CD4-positive, alpha-beta T cell treated with Interferon alpha-2 for 1 hour (primary cell): ENCODE measurements at regions not wholly inside any gene's neighbourhood (a gene's known extent, or its start where the extent isn't known, plus 50 kb on each side); places are given as distances from the start of the nearest gene placed in this dataset.
"Not testable (repeated sequence)": the region's sequence is repeated elsewhere in the genome, so short reads cannot be mapped to it uniquely, and the experiment has no call there.

Experiments
- DNase-seq, 2 donors: peaks; one replicate each; pipeline ENCODE4 v3.0.0-alpha.2; 2020 to 2022

DNA sequence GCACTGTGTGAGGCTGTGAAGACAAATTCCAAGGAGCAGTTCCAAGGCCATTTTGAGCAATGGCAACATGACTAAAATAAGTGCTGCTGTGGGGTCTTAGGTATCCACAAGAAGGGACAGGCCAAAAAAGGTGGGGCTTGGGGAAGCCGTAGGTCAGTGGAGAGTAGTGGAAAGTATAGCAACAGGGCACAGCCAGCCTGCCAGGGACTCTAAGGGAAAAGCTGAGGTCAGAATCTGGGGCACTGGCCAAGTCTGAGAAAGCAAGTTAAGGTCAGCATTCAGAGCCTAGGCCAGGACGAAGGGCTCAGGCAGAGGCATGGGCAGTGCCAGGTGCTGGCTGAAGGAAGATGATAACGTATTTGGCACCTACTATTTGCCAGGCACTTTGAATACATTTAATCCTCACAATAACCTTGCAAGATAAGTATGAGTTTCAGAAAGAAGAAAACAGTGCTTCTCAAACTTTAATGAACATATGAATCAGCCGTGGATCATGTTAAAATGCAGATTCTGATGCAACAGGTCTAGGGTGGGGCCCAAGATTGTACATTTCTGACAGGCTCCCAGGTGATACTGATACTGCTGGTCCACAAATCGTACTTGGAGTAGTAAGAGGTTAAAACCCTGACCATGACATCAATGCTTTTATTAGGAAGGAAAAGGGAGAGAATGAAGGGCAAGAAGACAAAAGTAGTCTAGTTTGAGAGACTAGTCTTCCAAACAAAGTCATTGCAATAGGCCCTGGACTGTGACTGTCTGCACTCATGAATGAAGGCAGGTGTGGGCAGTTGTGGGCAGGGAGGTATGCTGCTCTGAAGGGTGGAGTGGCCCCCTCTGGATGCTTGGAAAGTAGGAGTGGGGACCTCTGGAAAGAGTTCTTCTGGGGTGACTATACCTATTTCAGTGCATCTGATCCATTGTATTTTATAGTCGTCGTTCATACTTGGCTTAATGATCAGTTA lies 106.3 kb upstream of the ANKRD28 start:
- no peak for DNase-seq

DNA sequence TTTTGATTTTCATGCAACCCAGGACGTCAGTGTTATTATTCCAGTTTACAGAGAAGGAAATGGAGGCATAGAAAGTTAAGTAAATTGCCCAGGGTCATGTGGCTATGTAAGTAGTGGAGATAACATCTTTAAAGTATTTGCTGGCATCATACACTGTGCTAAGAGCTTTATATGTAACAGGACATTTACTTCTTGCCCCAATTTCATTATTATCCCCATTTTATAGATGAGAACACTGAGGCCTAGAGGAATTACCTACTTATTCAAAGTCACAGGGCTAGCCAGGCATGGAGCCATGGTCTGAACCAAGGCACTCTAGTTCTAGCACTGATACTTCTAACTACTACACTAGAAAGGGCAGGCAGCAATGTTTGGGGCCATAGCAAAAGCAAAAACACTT lies 107.3 kb upstream of the ANKRD28 start:
- DNase-seq = no peak

DNA sequence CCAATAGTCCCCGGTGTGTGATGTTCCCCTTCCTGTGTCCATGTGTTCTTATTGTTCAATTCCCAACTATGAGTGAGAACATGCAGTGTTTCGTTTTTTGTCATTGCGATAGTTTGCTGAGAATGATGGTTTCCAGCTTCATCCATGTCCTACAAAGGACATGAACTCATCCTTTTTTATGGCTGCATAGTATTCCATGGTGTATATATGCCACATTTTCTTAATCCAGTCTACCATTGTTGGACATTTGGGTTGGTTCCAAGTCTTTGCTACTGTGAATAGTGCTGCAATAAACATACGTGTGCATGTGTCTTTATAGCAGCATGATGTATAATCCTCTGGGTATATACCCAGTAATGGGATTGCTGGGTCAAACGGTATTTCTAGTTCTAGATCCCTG lies 109.6 kb upstream of the ANKRD28 start:
- DNase-seq = not testable (repeated sequence)

DNA sequence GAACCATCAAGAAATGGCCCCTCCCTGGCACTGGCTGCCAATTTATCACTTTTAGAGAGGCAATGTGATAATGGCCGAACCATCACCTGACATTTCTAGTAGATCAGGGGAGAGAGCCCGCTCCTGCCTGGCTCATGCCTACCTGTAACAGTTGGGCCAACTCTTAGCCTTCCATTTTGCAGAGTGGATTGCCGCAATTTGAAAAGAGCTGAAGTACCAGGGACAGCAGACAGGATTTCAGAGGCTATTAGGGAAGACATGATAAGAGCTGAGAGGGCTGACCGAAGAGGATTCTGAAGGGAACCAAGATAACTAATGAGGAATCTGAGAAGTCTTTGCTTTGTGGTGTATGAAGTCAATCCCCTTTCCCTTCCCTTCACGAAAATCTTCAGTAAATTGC lies 121.2 kb upstream of the ANKRD28 start:
- no peak for DNase-seq

DNA sequence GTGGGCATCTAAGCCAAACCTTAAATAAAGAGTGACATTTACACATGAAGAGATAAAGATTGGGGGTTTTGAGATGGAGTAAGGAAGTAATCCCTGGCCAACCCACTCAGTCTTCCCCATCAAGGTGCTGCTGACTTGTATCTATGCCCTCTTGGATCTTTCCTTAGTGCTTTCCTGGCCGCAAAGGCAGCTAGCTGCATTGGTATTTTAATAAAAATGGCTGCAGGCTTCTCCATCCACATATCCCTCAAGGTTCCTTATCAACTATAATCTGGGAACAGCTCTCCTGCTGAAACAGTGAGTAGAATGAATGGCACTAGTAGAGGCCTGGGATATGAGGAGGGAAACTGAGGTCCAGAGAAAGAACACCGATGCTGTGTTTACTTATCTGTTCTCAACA lies 122.2 kb upstream of the ANKRD28 start:
- DNase-seq = no peak

DNA sequence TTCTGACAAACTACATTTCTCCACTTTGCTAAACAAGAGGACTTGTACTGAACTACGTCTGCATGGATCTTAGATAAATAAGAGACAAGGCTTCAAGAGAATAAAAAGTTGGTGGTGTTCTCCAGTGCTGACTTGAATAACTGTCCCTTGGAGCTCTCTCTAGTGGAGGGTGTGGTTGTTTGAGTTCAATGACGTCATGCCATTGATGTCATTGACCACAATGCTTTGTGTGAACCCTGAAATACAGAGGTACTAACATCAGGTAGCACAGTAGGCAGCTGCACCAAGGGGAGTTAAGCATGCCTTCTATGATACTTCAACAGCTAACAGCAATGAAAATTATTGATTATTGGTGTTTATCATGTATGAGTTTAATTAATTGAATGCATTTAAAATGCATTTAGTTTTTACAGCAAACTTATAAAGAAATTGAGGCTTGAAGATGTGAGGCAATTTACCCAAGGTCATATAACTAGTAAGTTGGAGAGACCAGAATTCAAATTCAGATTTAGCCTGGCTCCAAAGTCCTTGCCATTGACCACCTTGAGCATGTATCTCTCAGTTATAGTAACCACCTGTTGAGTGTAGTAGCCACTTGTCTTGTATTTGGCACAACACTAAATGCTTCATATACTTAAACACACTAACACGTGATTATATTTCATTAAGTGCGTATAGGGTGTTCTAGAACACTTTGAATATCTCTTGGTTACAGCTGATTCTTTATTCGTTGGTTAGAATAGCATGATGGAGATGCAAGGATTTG lies 126.0 kb upstream of the ANKRD28 start:
- peak in 1 of 2 donors; percentile 13 for DNase-seq

DNA sequence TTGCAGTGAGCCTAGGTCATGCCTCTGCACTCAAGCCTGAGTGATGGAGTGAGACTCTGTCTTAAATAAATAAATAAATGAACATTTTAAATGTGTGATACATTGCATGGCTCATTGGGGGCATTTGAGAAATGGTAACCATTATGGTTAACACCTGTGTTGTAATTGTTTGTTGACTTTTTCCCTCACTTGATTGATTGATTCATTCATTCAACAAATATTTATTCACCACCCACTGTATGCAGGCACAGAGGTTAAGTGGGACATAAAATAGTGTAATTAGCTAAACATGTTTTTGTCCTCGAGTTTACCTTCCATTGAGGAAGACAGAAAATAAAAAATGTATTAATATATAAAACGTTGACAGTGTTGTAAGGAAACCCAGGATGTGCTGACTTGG lies 127.1 kb upstream of the ANKRD28 start:
- DNase-seq = no peak

DNA sequence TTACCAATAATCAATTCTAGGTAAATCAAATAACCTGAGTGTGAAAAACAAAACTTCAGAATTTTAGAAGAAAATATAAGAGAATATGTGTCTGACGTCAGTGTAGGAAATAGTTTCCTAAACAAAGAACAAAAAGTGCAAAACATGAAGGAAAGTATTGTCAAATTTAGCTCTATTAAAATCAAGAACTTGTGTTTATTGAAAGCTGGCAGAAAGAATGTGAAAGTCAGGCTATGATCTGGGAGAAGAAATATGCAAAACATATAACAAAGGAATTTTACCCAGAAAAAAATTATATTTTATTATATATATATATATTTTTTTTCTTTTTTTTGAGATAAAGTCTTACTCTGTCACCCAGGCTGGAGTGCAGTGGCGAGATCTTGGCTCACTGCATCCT lies 129.1 kb upstream of the ANKRD28 start:
- no peak for DNase-seq

DNA sequence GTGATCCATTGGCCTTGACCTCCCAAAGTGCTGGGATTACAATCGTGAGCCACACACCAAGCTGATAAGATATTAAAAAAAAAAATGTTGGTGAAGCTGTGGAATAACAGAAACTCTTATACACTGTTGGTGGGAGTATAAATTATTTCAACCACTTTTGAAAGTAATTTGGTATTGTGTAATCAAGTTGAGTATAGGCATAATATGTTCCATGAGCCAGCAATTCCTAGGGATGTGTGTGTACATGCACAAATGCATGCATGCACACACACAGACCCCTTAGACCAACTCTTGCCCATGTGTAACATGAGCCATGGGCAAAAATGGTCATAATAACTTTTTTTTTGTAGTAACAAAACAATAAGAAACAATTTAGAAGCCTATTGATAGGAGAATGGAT lies 130.2 kb upstream of the ANKRD28 start:
- no peak for DNase-seq

DNA sequence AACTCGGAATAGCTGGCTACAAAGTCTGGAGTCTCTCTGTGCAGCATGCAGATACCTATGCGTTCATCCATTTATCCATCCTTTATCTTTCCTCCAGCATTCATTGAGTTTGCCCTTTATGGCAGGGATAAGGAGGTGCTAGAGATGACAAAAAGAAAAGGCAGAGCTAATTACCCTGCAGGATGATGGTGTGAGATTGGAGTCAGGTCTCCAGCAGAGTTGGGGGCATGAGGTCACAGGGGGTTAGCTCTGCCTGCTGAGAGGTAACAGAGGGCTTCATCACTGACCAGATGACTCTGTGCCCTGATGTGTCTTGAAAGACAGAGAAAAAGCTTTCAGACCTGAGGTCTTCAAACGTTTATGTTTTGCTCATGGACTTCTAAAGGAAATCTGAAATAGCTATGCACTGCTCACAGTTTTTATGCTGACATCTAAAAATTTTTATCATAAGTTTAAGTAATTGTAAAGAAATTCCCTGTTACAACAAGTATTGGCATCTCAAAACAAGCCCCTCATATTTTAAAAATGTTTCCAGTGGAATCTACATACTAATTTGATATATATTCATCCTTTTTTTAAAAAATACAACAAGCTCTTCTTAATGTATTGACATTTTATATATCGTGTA lies 132.3 kb upstream of the ANKRD28 start:
- no peak for DNase-seq

DNA sequence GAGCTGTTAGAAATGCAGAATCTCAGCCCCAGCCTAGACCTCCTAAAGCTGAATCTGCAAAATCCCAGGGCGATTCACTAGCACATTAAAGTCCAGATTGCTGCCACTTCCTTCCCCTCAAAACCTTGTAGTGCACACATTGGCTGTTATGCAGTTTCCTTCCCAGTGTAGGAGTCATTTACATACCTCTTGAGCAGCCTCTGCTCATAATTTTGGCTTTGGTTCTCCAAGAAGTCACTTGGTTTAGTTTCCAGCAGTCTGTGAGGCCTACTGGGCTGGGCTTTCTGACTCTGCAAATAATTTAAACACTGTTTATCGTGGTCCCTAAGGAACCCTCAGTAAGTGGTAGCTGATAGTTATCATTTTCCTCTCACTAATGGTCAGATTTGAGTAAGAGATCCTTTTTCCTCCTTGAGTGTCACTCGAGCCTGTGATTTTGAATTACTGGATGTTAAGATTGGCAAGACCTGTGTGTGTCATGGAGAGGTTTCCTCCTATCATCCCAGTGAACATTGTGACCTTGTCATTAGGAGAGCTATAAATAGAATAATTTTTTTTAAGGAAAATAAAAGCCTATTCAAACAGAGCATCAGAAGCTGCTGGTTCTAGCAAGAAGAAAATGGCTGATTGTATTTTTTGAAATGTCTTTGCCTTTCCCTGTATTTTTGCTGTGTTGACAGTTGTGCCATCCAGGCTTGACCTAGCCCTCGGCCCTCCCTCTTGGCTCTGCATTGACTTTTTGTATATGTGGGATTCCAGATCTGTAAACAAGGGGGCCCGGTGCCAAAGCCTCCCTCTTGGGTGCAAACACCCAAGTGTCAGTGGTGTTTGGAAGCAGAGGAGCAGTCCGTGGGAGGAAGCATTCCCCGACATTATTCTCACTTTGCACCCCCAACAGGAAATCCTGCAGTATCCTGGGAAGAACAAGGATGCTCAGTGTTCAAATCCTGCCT lies 134.8 kb upstream of the ANKRD28 start:
- DNase-seq = no peak

DNA sequence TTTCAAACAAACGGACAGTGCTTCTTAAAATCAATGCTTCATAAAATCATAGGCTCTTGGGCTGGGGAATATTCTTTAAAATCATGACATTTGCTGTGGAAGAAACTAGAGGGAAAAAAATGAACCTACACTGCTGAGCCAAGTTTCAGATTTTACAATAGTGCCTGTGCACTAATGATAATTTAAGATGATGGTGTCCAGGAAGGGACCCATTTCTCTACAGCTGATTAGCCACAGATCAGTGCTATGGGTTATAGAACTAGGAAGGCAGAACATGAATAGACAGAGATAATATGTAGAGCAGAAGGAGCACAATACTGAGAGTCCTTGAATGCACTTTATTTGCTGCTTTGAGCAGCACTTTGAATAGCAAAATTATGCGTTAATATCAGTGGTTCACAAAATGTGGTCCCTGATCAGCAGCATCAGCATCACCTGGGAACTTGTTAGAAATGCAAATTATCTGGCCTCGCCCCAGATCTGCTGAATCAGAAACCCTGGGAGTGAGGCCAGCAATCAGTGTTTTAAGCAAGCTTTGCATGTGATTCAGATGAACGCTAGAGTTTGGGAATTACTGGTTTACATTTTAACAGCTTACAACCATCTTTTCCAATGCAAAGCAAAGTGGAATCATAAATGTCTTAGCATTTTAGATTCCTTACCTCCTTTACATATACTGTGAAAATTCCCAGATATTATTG lies 135.8 kb upstream of the ANKRD28 start:
- no peak for DNase-seq

DNA sequence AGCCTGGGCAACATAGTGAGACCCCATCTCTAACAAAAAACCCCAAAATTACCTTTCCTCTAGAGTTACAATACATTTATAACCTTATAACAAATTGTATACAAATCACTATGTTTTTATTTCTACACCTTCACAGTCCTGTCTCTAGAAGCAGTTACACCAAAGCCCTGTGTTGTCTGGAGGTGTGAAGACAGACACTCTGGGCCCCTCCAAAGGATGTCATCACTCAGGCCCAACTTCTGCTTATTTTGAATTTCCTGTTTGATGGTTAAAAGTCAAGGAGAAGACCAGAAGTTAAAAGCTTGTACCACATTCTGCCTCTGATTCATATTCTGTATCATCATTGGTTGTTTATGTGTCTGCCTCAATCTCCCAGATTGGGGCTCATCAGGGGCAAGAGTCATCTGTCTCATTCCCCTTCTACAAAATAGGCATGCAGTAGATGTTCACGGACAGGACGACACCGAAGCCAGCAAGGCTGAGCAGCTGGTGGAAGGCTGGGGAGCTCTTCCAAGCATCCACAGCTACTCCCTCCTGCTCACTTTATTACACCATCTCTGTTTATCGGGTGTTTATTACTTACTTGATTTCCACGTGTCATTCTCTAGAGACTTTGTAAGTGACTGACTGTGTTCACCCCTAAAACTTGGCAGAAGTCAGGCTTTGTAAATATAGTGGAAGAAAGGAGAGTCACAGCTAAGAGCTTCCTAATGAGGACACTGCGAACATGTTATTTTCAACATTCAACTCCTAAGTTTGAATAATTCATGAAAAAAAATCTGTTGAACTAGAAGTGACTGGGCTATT lies 136.8 kb upstream of the ANKRD28 start:
- no peak for DNase-seq

DNA sequence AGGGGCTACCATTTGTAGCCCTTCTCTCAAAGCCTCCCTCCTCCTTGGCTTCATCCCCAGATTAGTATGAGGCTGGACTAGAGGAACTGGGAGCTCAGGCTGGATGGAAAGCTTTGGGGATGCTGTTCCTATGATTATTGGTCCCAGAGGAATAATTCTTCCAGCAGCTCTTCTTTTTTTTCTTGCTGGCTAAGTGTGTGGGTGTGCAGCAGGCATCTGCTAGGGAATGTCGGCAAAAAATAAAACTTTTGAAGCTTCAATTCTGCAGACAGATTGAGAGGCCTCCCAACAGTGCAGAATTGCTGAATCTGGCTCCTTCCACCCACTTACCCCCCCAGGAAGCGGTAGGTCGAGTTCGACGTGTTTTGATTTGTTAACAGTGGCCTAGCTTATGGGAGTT lies 138.5 kb upstream of the ANKRD28 start:
- no peak for DNase-seq

DNA sequence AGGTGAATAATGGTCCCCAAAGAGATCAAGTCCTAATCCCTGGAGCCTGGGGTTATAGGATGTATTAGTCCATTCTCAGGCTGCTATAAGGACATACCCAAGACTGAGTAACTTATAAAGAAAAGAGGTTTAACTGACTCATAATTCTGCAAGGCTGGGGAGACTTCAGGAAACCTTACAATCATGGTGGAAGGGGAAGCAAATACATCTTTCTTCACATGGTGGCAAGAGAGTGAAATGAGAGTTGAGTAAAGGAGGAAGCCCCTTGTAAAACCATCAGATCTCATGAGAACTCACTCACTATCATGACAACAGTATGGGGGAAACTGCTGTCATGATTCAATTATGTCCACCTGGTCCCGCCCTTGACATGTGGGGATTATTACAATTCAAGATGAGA lies 142.9 kb upstream of the ANKRD28 start:
- no peak for DNase-seq

DNA sequence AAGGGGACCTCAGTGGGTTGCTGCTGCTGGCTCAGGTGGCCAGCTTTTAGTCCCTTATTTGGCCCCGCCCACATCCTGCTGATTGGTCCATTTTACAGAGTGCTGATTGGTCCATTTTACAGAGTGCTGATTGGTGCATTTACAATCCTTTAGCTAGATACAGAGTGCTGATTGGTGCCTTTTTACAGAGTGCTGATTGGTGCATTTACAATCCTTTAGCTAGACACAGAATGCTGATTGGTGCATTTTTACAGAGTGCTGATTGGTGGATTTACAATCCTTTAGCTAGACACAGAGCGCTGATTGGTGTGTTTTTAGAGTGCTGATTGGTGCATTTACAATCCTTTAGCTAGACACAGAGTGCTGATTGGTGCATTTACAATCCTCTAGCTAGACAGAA lies 143.7 kb upstream of the ANKRD28 start:
- DNase-seq = not testable (repeated sequence)

DNA sequence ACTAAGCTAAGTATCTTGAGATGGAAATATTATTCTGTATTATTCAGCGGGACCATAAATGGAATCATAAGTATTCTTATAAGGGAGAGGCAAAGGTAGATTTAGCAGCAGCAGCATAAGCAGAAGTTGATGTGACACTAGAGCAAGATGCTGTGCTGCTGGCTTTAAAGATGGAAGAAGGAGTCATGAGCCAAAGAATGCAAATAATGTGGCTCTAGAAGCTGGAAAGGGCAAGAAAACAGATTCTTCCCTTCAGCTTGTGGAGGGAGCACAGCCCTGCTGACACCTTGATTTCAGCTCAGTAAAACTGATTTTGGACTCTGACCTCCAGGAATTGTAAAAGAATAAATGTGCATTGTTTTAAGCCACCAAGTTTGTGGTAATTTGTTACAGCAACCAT lies 144.2 kb upstream of the ANKRD28 start:
- no peak for DNase-seq

DNA sequence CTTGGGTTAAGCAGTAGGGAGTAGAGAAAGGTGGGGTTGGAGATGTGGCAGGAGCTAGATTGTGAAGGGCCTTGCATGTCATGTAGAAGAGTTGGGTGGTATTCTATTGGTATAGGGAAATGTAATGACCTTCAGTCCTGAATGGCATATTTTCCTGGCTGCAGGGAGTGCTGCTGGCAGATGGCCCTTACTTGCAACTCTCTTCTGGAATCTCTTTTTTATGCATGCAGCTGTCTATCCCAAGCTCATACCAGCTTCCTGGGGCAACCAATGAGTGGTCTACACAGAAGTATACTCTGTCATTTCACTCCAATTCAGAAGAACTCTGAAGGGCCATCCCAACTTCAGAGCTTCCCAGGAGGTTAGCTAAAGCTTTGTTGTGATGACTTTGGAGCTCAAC lies 144.7 kb upstream of the ANKRD28 start:
- DNase-seq = no peak

DNA sequence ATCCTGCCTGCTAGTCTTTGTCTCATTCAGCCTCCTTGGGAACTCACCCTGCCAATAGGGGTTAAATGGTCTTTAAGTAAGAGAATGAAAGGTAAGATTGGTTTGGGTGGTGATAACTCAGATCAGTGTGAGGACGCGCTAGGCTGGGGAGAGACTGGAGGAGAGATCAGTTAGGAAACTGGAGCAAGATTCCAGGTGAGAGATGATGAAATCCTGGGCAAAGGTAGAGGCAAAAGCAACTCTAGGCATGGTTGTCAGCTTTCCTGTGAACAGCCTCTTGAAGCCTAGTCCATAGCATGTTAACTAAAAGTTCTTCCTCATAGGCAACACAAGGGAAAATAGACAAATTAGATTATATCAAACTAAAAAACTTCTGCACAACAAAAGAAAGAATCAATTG lies 145.2 kb upstream of the ANKRD28 start:
- no peak for DNase-seq

DNA sequence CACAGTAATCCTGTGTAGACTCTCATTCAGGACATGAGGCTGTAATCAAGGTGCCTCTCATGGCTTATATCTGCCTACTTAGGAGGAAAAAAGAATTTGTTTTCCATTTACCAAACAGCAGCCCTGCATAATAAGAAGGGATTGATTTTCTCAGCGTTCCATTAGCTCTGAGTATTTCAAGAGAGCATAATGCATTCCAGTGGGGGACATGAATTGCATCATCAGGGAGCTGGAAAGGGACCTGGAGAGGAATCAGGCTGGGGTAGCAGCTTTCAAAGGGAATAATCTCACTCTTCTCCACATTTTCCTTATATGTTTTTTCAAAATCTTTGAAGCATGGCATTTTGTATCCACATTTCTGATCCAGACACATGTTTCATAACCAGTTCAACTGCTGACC lies 150.6 kb upstream of the ANKRD28 start:
- no peak for DNase-seq
